GM13976 (cell line): ENCODE measurements at regions not wholly inside any gene's neighbourhood (a gene's known extent, or its start where the extent isn't known, plus 50 kb on each side); places are given as distances from the start of the nearest gene placed in this dataset.
A peak's percentile ranks its signal among the peaks of the same experiment; 100 is the strongest.
"Not testable (repeated sequence)": the region's sequence is repeated elsewhere in the genome, so short reads cannot be mapped to it uniquely, and the experiment has no call there.

Source experiments
- DNase-seq: peaks from one replicate; pipeline ENCODE4 v3.0.0; 2012; ENCODE audit warnings: low spot score
- in situ Hi-C: fragments of 300-500 bp; cut with MboI; formaldehyde crosslinking; loops from one replicate; pipeline ENCODE4 v1.12.0; 2022; ENCODE audit warnings: low sequenced_read_pairs, mixed read lengths, inconsistent platforms; ENCODE audit not compliant: unreplicated experiment
- TF ChIP-seq, protein P1 (sequence below): IDR thresholded peaks from 2 replicates; pipeline ENCODE4 v1.5.1; 2012; ENCODE audit warnings: borderline replicate concordance, mild to moderate bottlenecking; ENCODE audit not compliant: insufficient read depth; ENCODE audit errors: extremely low read depth, missing control alignments, control extremely low read depth

- in situ Hi-C loops = no loop called here
- DNase-seq = no peak
- TF ChIP-seq, protein P1, sequence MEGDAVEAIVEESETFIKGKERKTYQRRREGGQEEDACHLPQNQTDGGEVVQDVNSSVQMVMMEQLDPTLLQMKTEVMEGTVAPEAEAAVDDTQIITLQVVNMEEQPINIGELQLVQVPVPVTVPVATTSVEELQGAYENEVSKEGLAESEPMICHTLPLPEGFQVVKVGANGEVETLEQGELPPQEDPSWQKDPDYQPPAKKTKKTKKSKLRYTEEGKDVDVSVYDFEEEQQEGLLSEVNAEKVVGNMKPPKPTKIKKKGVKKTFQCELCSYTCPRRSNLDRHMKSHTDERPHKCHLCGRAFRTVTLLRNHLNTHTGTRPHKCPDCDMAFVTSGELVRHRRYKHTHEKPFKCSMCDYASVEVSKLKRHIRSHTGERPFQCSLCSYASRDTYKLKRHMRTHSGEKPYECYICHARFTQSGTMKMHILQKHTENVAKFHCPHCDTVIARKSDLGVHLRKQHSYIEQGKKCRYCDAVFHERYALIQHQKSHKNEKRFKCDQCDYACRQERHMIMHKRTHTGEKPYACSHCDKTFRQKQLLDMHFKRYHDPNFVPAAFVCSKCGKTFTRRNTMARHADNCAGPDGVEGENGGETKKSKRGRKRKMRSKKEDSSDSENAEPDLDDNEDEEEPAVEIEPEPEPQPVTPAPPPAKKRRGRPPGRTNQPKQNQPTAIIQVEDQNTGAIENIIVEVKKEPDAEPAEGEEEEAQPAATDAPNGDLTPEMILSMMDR = no peak
These were observed 232.5 kb upstream of the INTU start for GRCh38 chr4:127400276-127400675.

DNA sequence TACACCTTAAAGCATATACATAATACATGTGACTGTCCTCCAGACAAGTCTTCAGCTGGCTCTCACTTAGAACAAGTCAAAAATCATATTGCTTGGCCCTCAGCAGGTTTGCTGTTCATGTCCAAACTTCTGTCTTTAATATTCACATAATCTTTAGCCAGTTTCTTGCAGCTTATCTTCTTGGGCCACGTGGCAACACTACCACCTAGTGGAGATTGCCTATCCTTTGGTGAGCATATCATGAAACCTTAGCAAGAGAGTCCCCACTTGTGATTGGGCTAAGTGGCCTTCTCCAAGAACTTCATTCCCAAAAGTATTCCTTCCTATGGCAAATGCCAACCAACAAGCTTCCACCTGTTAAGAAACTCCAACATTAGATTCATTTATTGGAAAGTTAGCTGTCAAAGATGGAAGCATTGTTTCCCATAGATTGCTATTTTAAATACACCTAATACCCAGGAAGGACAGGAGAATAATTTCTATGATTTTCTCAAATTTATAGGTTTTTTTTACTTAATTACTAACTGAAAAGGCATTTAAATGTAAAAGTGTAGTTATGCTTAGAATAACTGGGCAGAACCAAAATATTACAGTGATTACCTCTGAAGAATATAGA, 231.9 kb upstream of the INTU start:
- in situ Hi-C loops = no loop called here
- DNase-seq = peak; percentile 20

GRCh38 chr4:127403471-127404084, 229.2 kb upstream of the INTU start:
- TF ChIP-seq, protein P1 = no peak
- in situ Hi-C loops = no loop called here
- no peak for DNase-seq

More for the DNA sequence above, 231.9 kb upstream of the INTU start:
- TF ChIP-seq, protein P1 = peak; percentile 39

DNA sequence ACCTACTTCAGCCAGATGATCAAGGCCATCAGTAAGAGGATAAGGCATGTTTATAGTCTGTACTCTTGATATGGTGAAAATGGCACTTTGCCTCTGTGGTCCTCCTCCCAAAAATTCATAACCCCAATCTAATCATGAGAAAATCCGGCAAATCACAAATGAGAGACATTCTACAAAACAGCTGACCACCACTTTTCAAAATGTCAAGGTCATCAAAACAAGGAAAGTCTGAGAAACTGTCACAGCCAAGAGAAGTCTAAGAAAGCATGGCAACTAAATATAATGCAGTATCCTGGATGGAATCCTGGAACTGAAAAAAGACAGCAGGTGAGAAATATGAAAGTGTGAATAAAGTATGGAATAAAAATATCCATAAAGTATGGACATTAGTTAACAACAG, 226.6 kb upstream of the INTU start:
- in situ Hi-C loops = no loop called here
- TF ChIP-seq, protein P1 = no peak
- DNase-seq = no peak

- DNase-seq, in situ Hi-C loops: not testable (repeated sequence)
These were observed 225.2 kb upstream of the INTU start for GRCh38 chr4:127407572-127407971.

DNA sequence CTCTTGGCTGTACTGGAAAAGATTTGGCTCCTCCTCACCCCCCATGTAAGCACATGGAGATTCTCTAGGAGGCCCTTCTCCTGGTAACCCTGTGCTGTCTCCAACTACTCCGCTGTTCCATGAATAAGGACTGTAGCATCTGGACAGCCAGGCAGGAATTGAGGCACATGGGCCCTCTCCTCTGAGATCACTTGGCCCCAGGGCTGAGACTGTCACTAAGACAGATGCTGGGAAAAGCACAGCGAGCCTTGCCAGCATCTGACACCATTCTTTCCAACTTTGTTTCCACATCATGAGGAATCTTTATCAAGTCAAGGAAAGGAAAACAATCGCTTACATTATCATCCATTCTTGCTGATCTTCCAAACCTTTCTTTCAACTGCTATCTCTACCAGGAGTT, 222.6 kb upstream of the INTU start:
- in situ Hi-C loops = no loop called here
- TF ChIP-seq, protein P1 = no peak
- DNase-seq = no peak

- TF ChIP-seq, protein P1 = no peak
- no peak for DNase-seq
- in situ Hi-C loops = no loop called here
These were observed 222.1 kb upstream of the INTU start for GRCh38 chr4:127410644-127411043.
